MCF 10A (cell line): ENCODE measurements at regions not wholly inside any gene's neighbourhood (a gene's known extent, or its start where the extent isn't known, plus 50 kb on each side); places are given as distances from the start of the nearest gene placed in this dataset.

ENCODE experiments used
- BruUV-seq: library from RNA; stranded (reverse); fragments of 400-500 nt; replicated peaks from 2 replicates; lab custom pipeline; 2021; lab: Mats Ljungman, UMichigan
- CTCF ChIA-PET: fragments of 300-600 bp; sonication (Branson Sonifier 250); formaldehyde crosslinking; extraction: SDS; loops from one replicate; lab custom pipeline; 2021; ENCODE audit warnings: antibody characterized with exemption, inconsistent platforms; lab: Yijun Ruan, JAX
- POLR2A ChIA-PET: fragments of 300-600, 350-650 bp; sonication (Branson Sonifier 250); formaldehyde crosslinking; extraction: SDS; loops from one replicate; lab custom pipeline; 2020; ENCODE audit warnings: antibody characterized with exemption, inconsistent platforms; lab: Yijun Ruan, JAX
- DNase-seq: peaks from one replicate; pipeline ENCODE4 v3.0.0-alpha.2; 2018; ENCODE audit not compliant: unreplicated experiment
- H3K27ac Mint-ChIP-seq: one replicate; pipeline ENCODE4 v1.8.0; 2022; ENCODE audit warnings: mild to moderate bottlenecking, low read depth, mixed read lengths; ENCODE audit not compliant: unreplicated experiment
- H3K27me3 Mint-ChIP-seq: one replicate; pipeline ENCODE4 v1.8.0; 2022; ENCODE audit warnings: mixed read lengths; ENCODE audit not compliant: insufficient read depth, unreplicated experiment
- H3K36me3 Mint-ChIP-seq: one replicate; pipeline ENCODE4 v1.8.0; 2022; ENCODE audit warnings: mild to moderate bottlenecking, moderate library complexity, mixed read lengths; ENCODE audit not compliant: insufficient read depth, unreplicated experiment
- H3K4me1 Mint-ChIP-seq: one replicate; pipeline ENCODE4 v1.8.0; 2022; ENCODE audit warnings: mixed read lengths; ENCODE audit not compliant: insufficient read depth, unreplicated experiment
- H3K4me3 Mint-ChIP-seq: one replicate; pipeline ENCODE4 v1.8.0; 2022; ENCODE audit warnings: mild to moderate bottlenecking, moderate library complexity, mixed read lengths; ENCODE audit not compliant: unreplicated experiment
- H3K9me3 Mint-ChIP-seq: one replicate; pipeline ENCODE4 v1.8.0; 2022; ENCODE audit warnings: mixed read lengths; ENCODE audit not compliant: unreplicated experiment
- CTCF ChIP-seq: fragments of 200-600 bp; IDR thresholded peaks from one replicate; pipeline ENCODE4 v1.8.0; 2022; ENCODE audit warnings: antibody characterized with exemption, mild to moderate bottlenecking; ENCODE audit not compliant: unreplicated experiment
- intact Hi-C: fragments of 100-400 bp; cut with micrococcal nuclease; formaldehyde crosslinking; loops from 2 replicates; pipeline ENCODE4 v1.14.1; 2022

DNA sequence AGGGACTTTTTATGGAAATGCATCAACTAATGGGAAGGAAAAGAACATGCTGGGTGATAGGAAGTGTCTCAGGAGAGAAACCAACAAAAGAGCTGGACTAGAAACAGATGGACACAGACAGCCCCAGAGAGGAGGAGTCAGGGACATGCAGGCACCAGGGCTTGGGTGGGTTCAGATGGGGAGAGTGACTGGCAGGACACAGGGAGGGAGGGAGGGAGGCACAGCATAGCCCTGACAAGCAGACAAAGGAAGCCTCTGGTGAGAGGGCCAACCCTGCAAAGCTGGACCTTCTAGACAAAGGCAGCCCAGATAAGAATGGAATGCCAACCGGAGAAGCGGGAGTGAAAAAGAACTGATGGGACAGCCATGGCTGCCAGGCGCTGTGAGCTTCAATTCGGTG, 568.8 kb downstream of the AJAP1 start:
- Mint-ChIP-seq H3K9me3 (peaks cover 7% of the 10 kb centered on the region), H3K27me3 (peaks cover 42% of the 10 kb centered on the region), H3K4me1 (no peaks in the 10 kb centered on the region), H3K4me3 (no peak overlapping the region), H3K36me3 (no peaks in the 10 kb centered on the region), H3K27ac (no peak overlapping the region)
- CTCF ChIA-PET: no interaction called here
- BruUV-seq: no TSS peak
- intact Hi-C loops: no loop called here
- POLR2A ChIA-PET: no interaction called here
- no peak for DNase-seq
- no peak for TF ChIP-seq CTCF

DNA sequence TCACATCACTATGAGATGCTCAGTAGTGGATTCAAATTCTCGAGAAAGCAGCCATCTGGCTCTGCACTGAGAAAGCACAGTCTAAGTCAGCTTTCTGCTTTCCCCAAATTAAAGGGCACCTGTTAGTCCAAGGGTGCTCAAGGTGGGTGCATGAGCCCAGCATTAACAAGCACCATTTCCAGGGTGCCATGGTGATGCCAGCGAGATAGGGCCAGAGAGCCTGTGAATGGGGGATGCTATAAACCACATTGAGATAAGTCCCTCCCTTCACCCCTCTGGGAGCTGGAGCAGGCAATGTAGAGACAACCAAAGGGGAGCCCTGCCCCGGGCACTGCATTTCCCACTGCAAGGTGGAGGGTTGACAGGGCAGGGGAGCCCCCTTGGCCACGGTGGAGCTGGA, 568.2 kb downstream of the AJAP1 start:
- H3K4me1 Mint-ChIP-seq: no peaks in the 10 kb centered on the region
- peaks cover 37% of the 10 kb centered on the region for H3K27me3 Mint-ChIP-seq
- DNase-seq: no peak
- no peak overlapping the region for H3K27ac Mint-ChIP-seq
- no TSS peak for BruUV-seq
- peaks cover 7% of the 10 kb centered on the region for H3K9me3 Mint-ChIP-seq
- TF ChIP-seq CTCF: no peak
- CTCF ChIA-PET: interaction anchor here (0.6 kb wide), 1 partner anchor 452 kb away, joined by 3 read pairs; no protein-coding TSS in a partner anchor
- intact Hi-C loops: no loop called here
- no peak overlapping the region for H3K4me3 Mint-ChIP-seq
- POLR2A ChIA-PET: no interaction called here
- H3K36me3 Mint-ChIP-seq: no peaks in the 10 kb centered on the region

DNA sequence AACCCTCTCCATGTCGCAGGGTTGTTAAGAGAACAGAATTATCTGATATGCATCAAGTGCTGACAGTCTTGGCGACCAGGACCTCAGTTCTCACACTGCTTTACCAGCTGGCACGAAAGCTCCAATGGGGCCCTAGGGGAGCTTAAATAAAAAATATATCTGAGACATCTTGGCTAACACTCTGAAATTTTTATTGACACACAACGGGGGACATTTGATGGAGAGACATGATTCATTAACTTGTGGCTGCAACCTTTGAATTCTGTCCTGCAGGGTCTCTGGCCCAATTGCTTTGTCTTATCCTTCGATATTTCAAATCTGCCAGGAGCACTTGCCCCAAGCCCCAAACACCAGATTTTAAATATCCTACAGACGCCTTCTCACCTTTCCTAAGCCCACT, 567.0 kb downstream of the AJAP1 start:
- H3K27ac Mint-ChIP-seq: no peak overlapping the region
- DNase-seq: no peak

GRCh38 chr1:5220821-5221220, 566.4 kb downstream of the AJAP1 start:
- intact Hi-C loops: no loop called here
- POLR2A ChIA-PET: no interaction called here

More for the DNA sequence above, 567.0 kb downstream of the AJAP1 start:
- BruUV-seq: no TSS peak
- intact Hi-C loops: no loop called here
- no peak for TF ChIP-seq CTCF
- H3K36me3 Mint-ChIP-seq: no peaks in the 10 kb centered on the region
- peaks cover 7% of the 10 kb centered on the region for H3K9me3 Mint-ChIP-seq
- H3K4me1 Mint-ChIP-seq: no peaks in the 10 kb centered on the region
- POLR2A ChIA-PET: no interaction called here
- H3K4me3 Mint-ChIP-seq: no peak overlapping the region
- H3K27me3 Mint-ChIP-seq: peaks cover 33% of the 10 kb centered on the region
- CTCF ChIA-PET: interaction anchor here (0.6 kb wide), 1 partner anchor 530 kb away, joined by 4 read pairs; no protein-coding TSS in a partner anchor

More at GRCh38 chr1:5220821-5221220, 566.4 kb downstream of the AJAP1 start:
- Mint-ChIP-seq H3K4me3 (no peak overlapping the region), H3K27me3 (peaks cover 33% of the 10 kb centered on the region), H3K36me3 (no peaks in the 10 kb centered on the region), H3K4me1 (no peaks in the 10 kb centered on the region), H3K27ac (no peak overlapping the region), H3K9me3 (peaks cover 7% of the 10 kb centered on the region)
- TF ChIP-seq CTCF: no peak
- CTCF ChIA-PET: no interaction called here
- BruUV-seq: no TSS peak
- no peak for DNase-seq
